Heart right ventricle (tissue), 16 donors: ENCODE measurements at regions not wholly inside any gene's neighbourhood (a gene's known extent, or its start where the extent isn't known, plus 50 kb on each side); places are given as distances from the start of the nearest gene placed in this dataset.

Source experiments
- ATAC-seq, 8 donors: fragments of 200-7000 bp; cut with Tn5 transposase; one replicate each; pipeline ENCODE4 v1.9.1; 2020; ENCODE audit warnings: mild to moderate bottlenecking in 8 of 8, moderate library complexity in 8 of 8, moderate number of reproducible peaks in 1 of 8
- DNase-seq, 2 donors: peaks; one replicate each; pipeline ENCODE4 v3.0.0-alpha.2; 2020
- H3K27ac ChIP-seq, 10 donors: fragments of 200-600 bp; sonication (generic) in 2 of 10; one replicate each; pipeline versions ENCODE4 v1.5.0 to v1.8.0; 2020 to 2022; ENCODE audit warnings: mild to moderate bottlenecking in 3 of 10
- H3K27me3 ChIP-seq, 7 donors: fragments of 200-600 bp; one replicate each; pipeline ENCODE4 v1.8.0; 2021 to 2022; ENCODE audit warnings: mild to moderate bottlenecking in 2 of 7
- H3K36me3 ChIP-seq, 9 donors: fragments of 200-600 bp; sonication (generic) in 1 of 9; one replicate each; pipeline versions ENCODE4 v1.5.0 to v1.8.0; 2020 to 2022; ENCODE audit warnings: mild to moderate bottlenecking in 2 of 9
- H3K4me1 ChIP-seq, 9 donors: fragments of 200-600 bp; sonication (generic) in 1 of 9; one replicate each; pipeline versions ENCODE4 v1.5.0 to v1.8.0; 2020 to 2022; ENCODE audit warnings: mild to moderate bottlenecking in 4 of 9
- H3K4me3 ChIP-seq, 10 donors: fragments of 200-600 bp; sonication (generic) in 2 of 10; one replicate each; pipeline versions ENCODE4 v1.5.0 to v1.8.0; 2020 to 2022; ENCODE audit warnings: mild to moderate bottlenecking in 7 of 10, moderate library complexity in 2 of 10
- H3K9me3 ChIP-seq, 11 donors: fragments of 200-600 bp in 10 of 11; sonication (generic) in 2 of 11; one replicate each; pipeline versions ENCODE4 v1.5.0 to v1.8.0; 2013 to 2022; ENCODE audit warnings: mild to moderate bottlenecking in 2 of 11, control low read depth in 1 of 11, moderate library complexity in 1 of 11
- WGBS, 2 donors: extraction: QIAGEN DNeasy Blood & Tissue Kit; methylation state at CpG; one replicate each; pipeline ENCODE4 v1.1.7; 2013; ENCODE audit warnings: inconsistent platforms in 1 of 2; 5-methylcytosine and 5-hydroxymethylcytosine counted together
- intact Hi-C, 10 donors: fragments of 100-400 bp; cut with DNase I; formaldehyde crosslinking; loops; one replicate each; pipeline versions ENCODE4 v1.11.1 to v1.14.2; 2022
- TF ChIP-seq, protein P1 (sequence below), 9 donors: fragments of 200-600 bp; sonication (generic) in 2 of 9; IDR thresholded peaks; one replicate each; pipeline versions ENCODE4 v1.5.0 to v1.8.0; 2021 to 2022; ENCODE audit warnings: antibody characterized with exemption in 9 of 9, mild to moderate bottlenecking in 5 of 9, moderate library complexity in 1 of 9
- donor health status: Arrhythmogenic right ventricular cardiomyopathy.
- donor health status: ischemic (EF 13 %, LVEDD 7.1; RV severe dilation, severe dysfunction).
- donor health status: healthy with polysubstance abuse.
- donor health status: DM: no; HTN: yes; CAD: no.
- donor health status: DM: no; HTN: no; CAD: no.
- donor health status: ischemic (EF 25% LVEDD 6.9; RV normal size, moderate dysfunction).
- donor health status: ischemic (EF 25% LVEDD 5.7; RV mildly dilated, moderate dysfunction).
- donor health status: healthy.
- donor health status: DM: yes; HTN: yes; CAD: no.
- donor health status: Ischemic cardiomyopathy.
- donor health status: ischemic (EF 35%, LVEDD 5.7; RV mildly dilated, moderate dysfunction).
- donor health status: nonischemic (EF 11% LVEDD 7.7; RV severe dilation, severe dysfunction).
- donor health status: DM: yes; HTN: yes; CAD: no.
- donor health status: PGD.
- donor health status: ischemic (EF 29% LVEDD 5.4; RV normal size, mild dysfunction).
- donor health status: nonischemic (EF 23%, LVEDD 6.1; RV moderate dilation, normal function).

DNA sequence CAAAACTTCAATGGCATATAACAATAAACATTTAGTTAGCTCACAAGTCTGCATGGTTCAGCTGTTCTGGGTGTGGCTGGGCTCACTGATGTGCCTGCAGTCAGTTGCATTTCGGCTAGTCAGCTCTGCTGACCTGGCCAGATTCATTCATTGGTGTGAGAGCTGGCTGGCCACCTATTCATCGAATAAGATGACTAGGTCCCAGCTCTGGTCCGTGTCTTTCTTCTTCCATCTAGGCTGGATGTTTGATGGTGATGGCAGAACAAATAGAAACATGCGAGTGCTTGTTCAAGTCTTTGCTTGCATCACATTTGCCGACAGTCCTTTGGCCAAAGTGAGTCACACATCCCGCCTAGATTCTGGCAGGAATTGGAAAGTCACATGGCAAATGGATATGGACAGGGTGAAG, 203.3 kb upstream of the CRY1 start:
- no peak overlapping the region for H3K27ac ChIP-seq
- ATAC-seq (no peak), DNase-seq (no peak)
- intact Hi-C loops: no loop called here
- H3K27me3 ChIP-seq: peaks cover 0 to 30% (median 0%) of the 10 kb centered on the region in 7 donors
- no peaks in the 10 kb centered on the region for H3K36me3 ChIP-seq
- TF ChIP-seq, protein P1, sequence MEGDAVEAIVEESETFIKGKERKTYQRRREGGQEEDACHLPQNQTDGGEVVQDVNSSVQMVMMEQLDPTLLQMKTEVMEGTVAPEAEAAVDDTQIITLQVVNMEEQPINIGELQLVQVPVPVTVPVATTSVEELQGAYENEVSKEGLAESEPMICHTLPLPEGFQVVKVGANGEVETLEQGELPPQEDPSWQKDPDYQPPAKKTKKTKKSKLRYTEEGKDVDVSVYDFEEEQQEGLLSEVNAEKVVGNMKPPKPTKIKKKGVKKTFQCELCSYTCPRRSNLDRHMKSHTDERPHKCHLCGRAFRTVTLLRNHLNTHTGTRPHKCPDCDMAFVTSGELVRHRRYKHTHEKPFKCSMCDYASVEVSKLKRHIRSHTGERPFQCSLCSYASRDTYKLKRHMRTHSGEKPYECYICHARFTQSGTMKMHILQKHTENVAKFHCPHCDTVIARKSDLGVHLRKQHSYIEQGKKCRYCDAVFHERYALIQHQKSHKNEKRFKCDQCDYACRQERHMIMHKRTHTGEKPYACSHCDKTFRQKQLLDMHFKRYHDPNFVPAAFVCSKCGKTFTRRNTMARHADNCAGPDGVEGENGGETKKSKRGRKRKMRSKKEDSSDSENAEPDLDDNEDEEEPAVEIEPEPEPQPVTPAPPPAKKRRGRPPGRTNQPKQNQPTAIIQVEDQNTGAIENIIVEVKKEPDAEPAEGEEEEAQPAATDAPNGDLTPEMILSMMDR (IDR thresholded peaks at IDR 0.05): no peak
- 81 to 88% methylated on average over 6 of the region's 6 CpGs for WGBS, 2 donors
- no peaks in the 10 kb centered on the region for H3K9me3 ChIP-seq
- H3K4me3 ChIP-seq: no peak overlapping the region
- no peaks in the 10 kb centered on the region for H3K4me1 ChIP-seq

DNA sequence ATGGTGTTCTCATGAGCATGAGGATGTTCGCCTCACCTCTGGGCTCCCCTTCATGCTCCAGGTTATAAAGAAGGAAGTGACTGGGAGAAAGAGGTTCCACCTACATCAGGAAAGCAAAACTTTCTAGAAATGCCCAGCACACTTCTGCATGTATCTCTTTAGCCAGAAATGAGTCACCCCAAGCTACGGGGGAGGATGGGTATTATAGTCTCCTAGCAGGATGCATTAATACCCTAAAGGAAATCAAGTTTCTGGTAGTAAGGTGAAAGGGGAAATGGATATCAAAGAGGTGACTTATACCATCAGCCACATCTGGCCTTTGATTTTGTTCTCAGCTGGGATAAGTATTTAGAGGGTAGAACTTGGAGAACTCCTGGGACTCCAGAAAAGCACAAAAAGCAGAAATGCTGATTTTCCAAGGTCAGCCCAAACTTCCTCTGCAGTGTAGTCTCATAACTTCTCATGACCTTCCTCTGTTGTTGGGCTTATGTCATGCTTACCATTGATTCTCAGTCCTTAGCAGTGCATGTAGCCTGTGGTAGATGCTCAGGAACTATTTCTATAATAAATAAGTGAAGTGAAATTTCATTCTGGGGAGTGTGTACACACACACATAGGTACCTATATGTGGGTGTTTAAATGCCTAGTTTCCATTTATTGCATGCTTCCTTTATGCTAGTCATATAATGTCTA, 209.4 kb upstream of the CRY1 start:
- Histone ChIP-seq H3K27me3 (peaks cover 0 to 18% (median 6%) of the 10 kb centered on the region in 7 donors), H3K4me3 (no peak overlapping the region), H3K27ac (no peak overlapping the region), H3K36me3 (no peaks in the 10 kb centered on the region), H3K9me3 (peaks cover 0 to 7% (median 0%) of the 10 kb centered on the region in 11 donors), H3K4me1 (no peaks in the 10 kb centered on the region)
- WGBS, 2 donors: 74 to 84% methylated on average over 2 of the region's 2 CpGs
- TF ChIP-seq, protein P1 (IDR thresholded peaks at IDR 0.05): no peak
- DNase-seq: no peak
- intact Hi-C loops: no loop called here
- ATAC-seq: no peak

DNA sequence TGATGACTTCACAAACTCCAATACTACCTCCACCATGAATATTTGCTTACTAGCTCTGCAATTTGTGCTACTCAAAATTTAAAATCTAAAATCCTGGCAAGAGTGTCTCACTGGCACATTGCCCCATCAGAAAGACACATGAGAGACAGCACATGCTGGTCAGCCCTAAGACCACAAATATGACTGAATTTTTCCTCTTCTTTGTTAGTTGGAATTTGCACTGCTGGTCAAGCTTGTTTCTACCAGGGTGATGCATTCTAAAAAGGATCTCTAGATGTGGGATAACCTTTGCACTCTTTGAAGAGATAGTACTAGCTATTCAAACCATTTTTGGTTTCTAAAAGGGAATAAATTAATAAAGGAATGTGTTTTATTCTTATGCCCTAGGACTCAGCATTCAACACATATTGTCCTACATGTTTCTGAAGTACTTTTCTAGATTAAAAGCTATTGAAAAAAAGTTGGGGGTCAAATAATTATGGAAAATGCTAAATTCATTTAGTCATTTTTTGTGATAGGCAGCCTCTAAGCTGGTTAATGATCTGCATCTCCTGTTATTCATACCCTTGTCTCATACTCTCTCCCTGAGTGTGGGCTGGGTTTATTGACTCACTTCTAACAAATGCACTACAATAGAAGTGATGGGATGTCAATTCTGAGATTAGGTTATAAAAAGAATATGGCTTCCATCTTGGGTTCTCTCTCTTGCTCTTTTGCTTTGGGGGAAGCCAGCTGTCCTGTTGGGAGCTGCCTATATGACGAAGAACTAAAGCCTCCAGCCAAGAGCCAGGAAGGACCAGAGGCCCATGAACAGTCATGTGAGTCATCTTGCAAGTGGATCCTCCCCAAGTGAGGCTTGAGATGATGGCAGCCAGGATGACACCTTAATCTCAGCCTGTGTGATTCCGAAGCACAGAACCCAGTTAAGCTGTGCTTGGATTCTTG, 211.5 kb upstream of the CRY1 start:
- no peaks in the 10 kb centered on the region for H3K36me3 ChIP-seq
- no peaks in the 10 kb centered on the region for H3K4me1 ChIP-seq
- no peak overlapping the region for H3K4me3 ChIP-seq
- H3K9me3 ChIP-seq: peaks cover 0 to 7% (median 0%) of the 10 kb centered on the region in 11 donors
- ATAC-seq (no peak), DNase-seq (no peak)
- WGBS, 2 donors: 76 to 83% methylated on average over 2 of the region's 2 CpGs
- no peak overlapping the region for H3K27ac ChIP-seq
- TF ChIP-seq, protein P1 (IDR thresholded peaks at IDR 0.05): no peak
- intact Hi-C loops: no loop called here
- peaks cover 4 to 25% (median 21%) of the 10 kb centered on the region in 7 donors for H3K27me3 ChIP-seq

DNA sequence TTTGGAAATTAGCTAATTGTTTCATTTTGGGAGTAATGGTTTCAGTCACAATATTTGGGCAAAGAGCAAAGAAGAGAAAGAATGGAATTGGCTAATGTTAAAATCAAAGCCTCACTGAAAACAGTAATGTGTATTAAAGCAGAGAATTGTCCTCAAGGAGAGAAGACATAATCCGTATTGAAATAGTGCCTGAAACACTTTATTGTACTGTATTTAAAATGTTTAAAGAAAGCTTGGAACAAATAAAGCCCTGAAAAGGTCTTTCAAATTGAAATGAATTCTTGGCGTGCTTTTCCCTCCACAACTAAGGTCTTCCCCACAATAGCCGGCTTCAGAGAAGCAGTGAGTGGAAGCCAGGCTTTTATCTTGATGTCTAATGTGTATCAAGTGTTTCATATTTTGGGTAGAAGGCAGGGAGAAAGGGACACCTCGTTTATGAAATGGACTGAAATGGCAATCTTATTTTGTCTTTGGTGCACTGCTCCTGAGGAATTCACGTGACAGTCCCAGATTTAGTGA, 212.9 kb upstream of the CRY1 start:
- DNase-seq (no peak), ATAC-seq (no peak)
- intact Hi-C loops: no loop called here
- Histone ChIP-seq H3K27ac (no peak overlapping the region), H3K27me3 (peaks cover 6 to 37% (median 31%) of the 10 kb centered on the region in 7 donors), H3K9me3 (peaks cover 0 to 7% (median 0%) of the 10 kb centered on the region in 11 donors), H3K4me1 (no peaks in the 10 kb centered on the region), H3K4me3 (no peak overlapping the region), H3K36me3 (no peaks in the 10 kb centered on the region)
- WGBS, 2 donors: 30% methylated on average over 5 of the region's 5 CpGs
- TF ChIP-seq, protein P1 (IDR thresholded peaks at IDR 0.05): no peak
